WTC11 (cell line): ENCODE measurements at regions not wholly inside any gene's neighbourhood (a gene's known extent, or its start where the extent isn't known, plus 50 kb on each side); places are given as distances from the start of the nearest gene placed in this dataset.

Source experiments
- ATAC-seq: fragments of 200-7000 bp; cut with Tn5 transposase; 2 replicates; pipeline ENCODE4 v1.10.0; 2021; ENCODE audit warnings: mild to moderate bottlenecking, moderate library complexity
- CTCF ChIA-PET: fragments of 300-600 bp; sonication (Branson Sonifier 250); formaldehyde crosslinking; loops from one replicate; lab custom pipeline; 2021; ENCODE audit warnings: antibody characterized with exemption; lab: Charles Lee
- POLR2A ChIA-PET: fragments of 350-600 bp; sonication (Branson Sonifier 250); formaldehyde crosslinking; loops from one replicate; lab custom pipeline; 2021; ENCODE audit warnings: antibody characterized with exemption; lab: Charles Lee
- DNase-seq: peaks from one replicate; pipeline ENCODE4 v3.0.0; 2021; ENCODE audit warnings: low spot score
- H3K27ac Mint-ChIP-seq: 2 replicates; pipeline ENCODE4 v1.8.0; 2021; ENCODE audit warnings: mixed read lengths
- H3K27me3 Mint-ChIP-seq: 2 replicates; pipeline ENCODE4 v1.8.0; 2021; ENCODE audit warnings: low read depth, mild to moderate bottlenecking, moderate library complexity, mixed read lengths
- H3K36me3 Mint-ChIP-seq: 2 replicates; pipeline ENCODE4 v1.8.0; 2021; ENCODE audit warnings: mixed read lengths
- H3K4me1 Mint-ChIP-seq: 2 replicates; pipeline ENCODE4 v1.8.0; 2022; ENCODE audit warnings: mixed read lengths
- H3K4me3 Mint-ChIP-seq: 2 replicates; pipeline ENCODE4 v1.8.0; 2021; ENCODE audit warnings: mild to moderate bottlenecking, moderate library complexity, mixed read lengths
- H3K9me3 Mint-ChIP-seq: 2 replicates; pipeline ENCODE4 v1.8.0; 2021; ENCODE audit warnings: mixed read lengths
- GABPB1 ChIP-seq: sonication (generic); formaldehyde crosslinking; IDR thresholded peaks from 2 replicates; pipeline ENCODE4 v1.8.1; 2023; ENCODE audit warnings: mild to moderate bottlenecking, missing genetic modification reagents
- MYBL2 ChIP-seq: sonication (generic); formaldehyde crosslinking; IDR thresholded peaks from 2 replicates; pipeline ENCODE4 v1.8.1; 2023; ENCODE audit warnings: mild to moderate bottlenecking, moderate library complexity, missing genetic modification reagents
- RELA ChIP-seq: sonication (generic); formaldehyde crosslinking; IDR thresholded peaks from 2 replicates; pipeline ENCODE4 v1.8.1; 2022; ENCODE audit warnings: missing genetic modification reagents, mild to moderate bottlenecking, borderline replicate concordance
- ZBTB43 ChIP-seq: sonication (generic); formaldehyde crosslinking; IDR thresholded peaks from 2 replicates; pipeline ENCODE4 v1.8.1; 2023; ENCODE audit warnings: mild to moderate bottlenecking, missing genetic modification reagents
- ZNF219 ChIP-seq: sonication (generic); formaldehyde crosslinking; IDR thresholded peaks from 2 replicates; pipeline ENCODE4 v1.8.0; 2023; ENCODE audit warnings: missing genetic modification reagents, mild to moderate bottlenecking, borderline replicate concordance
- ZNF317 ChIP-seq: sonication (generic); formaldehyde crosslinking; IDR thresholded peaks from 2 replicates; pipeline ENCODE4 v1.8.1; 2023; ENCODE audit warnings: low read depth, mild to moderate bottlenecking, moderate library complexity, missing genetic modification reagents, borderline replicate concordance
- ZNF416 ChIP-seq: fragments of 250-450 bp; sonication (Bioruptor Pico); IDR thresholded peaks from 2 replicates; pipeline ENCODE4 v1.9.0; 2021; ENCODE audit warnings: mild to moderate bottlenecking, inconsistent platforms
- TF ChIP-seq, protein P1 (sequence below): fragments of 250-450 bp; sonication (Bioruptor Pico); IDR thresholded peaks from 2 replicates; pipeline ENCODE4 v2.1.2; 2022; ENCODE audit warnings: mild to moderate bottlenecking, moderate library complexity
- TF ChIP-seq, protein P2 (sequence below): sonication (generic); formaldehyde crosslinking; conservative IDR thresholded peaks from 2 replicates; pipeline ENCODE4 v1.8.1; 2023; ENCODE audit warnings: mild to moderate bottlenecking, low read depth, missing genetic modification reagents, moderate library complexity
- TF ChIP-seq, protein P3 (sequence below): fragments of 250-450 bp; sonication (Bioruptor Pico); conservative IDR thresholded peaks from 2 replicates; pipeline ENCODE4 v1.9.0; 2021; ENCODE audit warnings: mild to moderate bottlenecking
- TF ChIP-seq, protein P4 (sequence below): fragments of 250-450 bp; sonication (Bioruptor Pico); IDR thresholded peaks from 2 replicates; pipeline ENCODE4 v1.9.0; 2021; ENCODE audit warnings: mild to moderate bottlenecking

DNA sequence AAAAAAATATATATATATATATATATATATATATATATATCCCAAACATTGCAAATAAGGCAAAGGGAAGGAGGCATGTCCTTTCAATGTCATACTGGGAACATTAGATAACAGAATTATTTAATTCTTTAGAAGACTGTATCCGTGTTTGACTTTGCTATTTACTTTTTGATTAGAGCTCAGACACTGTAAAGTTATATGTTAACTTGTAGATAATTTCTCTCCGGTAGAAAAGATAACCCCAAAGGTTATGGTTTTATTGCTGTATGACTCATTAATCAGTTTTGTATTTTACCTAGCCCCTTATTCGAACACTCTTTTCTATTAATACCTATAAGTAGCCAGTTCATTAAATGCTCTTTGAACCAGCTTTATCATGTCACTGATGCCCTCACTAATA is 150.6 kb upstream of the DUSP21 start:
- H3K36me3 Mint-ChIP-seq, result no peaks in the 10 kb centered on the region
- H3K4me3 Mint-ChIP-seq, result no peak overlapping the region
- H3K4me1 Mint-ChIP-seq, result no peaks in the 10 kb centered on the region
- no peaks in the 10 kb centered on the region for H3K27me3 Mint-ChIP-seq
- DNase-seq (no peak), ATAC-seq (no peak)
- no peaks in the 10 kb centered on the region for H3K9me3 Mint-ChIP-seq
- CTCF ChIA-PET, result no interaction called here
- no peak overlapping the region for H3K27ac Mint-ChIP-seq
- POLR2A ChIA-PET, result no interaction called here
- TF ChIP-seq GABPB1 (CRISPR knock-in tag), result no peak
- no peak for TF ChIP-seq MYBL2 (CRISPR knock-in tag)
- TF ChIP-seq ZBTB43 (CRISPR knock-in tag), result no peak
- TF ChIP-seq, protein P1, sequence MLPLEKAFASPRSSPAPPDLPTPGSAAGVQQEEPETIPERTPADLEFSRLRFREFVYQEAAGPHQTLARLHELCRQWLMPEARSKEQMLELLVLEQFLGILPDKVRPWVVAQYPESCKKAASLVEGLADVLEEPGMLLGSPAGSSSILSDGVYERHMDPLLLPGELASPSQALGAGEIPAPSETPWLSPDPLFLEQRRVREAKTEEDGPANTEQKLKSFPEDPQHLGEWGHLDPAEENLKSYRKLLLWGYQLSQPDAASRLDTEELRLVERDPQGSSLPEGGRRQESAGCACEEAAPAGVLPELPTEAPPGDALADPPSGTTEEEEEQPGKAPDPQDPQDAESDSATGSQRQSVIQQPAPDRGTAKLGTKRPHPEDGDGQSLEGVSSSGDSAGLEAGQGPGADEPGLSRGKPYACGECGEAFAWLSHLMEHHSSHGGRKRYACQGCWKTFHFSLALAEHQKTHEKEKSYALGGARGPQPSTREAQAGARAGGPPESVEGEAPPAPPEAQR (CRISPR knock-in tag), result no peak
- no peak for TF ChIP-seq ZNF219 (CRISPR knock-in tag)
- TF ChIP-seq, protein P2, sequence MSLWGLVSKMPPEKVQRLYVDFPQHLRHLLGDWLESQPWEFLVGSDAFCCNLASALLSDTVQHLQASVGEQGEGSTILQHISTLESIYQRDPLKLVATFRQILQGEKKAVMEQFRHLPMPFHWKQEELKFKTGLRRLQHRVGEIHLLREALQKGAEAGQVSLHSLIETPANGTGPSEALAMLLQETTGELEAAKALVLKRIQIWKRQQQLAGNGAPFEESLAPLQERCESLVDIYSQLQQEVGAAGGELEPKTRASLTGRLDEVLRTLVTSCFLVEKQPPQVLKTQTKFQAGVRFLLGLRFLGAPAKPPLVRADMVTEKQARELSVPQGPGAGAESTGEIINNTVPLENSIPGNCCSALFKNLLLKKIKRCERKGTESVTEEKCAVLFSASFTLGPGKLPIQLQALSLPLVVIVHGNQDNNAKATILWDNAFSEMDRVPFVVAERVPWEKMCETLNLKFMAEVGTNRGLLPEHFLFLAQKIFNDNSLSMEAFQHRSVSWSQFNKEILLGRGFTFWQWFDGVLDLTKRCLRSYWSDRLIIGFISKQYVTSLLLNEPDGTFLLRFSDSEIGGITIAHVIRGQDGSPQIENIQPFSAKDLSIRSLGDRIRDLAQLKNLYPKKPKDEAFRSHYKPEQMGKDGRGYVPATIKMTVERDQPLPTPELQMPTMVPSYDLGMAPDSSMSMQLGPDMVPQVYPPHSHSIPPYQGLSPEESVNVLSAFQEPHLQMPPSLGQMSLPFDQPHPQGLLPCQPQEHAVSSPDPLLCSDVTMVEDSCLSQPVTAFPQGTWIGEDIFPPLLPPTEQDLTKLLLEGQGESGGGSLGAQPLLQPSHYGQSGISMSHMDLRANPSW (CRISPR knock-in tag), result no peak
- TF ChIP-seq, protein P3, sequence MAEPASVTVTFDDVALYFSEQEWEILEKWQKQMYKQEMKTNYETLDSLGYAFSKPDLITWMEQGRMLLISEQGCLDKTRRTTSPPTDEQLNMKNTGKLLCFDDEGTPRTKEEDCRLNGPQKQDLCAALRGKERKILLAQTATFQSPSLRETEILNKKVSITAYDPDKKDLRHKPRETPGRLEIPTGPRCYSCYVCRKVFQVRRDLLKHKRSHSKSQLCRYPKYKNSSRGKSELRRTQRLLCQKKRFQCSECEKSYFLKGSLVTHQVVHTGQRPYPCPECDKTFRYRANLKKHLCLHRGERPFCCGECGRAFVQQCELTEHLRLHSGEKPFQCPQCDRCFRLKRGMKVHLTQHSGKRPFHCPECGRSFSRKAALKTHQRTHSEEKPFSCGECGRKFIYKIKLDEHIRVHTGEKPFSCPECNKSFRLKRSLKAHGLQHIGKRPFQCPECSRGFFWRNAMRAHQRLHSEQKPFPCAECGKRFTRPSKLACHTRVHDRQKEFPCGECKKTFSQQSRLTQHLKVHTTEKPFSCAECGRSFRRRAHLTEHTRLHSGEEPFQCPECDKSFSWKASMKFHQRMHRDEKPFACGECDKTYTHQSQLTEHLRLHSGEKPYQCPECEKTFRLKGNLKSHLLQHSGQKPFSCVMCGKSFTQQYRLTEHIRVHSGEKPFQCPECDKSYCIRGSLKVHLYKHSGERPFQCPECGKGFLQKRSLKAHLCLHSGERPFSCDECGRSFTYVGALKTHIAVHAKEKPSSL (CRISPR knock-in tag), result no peak
- no peak for TF ChIP-seq RELA (CRISPR knock-in tag)
- TF ChIP-seq ZNF416 (CRISPR knock-in tag), result no peak
- TF ChIP-seq, protein P4, sequence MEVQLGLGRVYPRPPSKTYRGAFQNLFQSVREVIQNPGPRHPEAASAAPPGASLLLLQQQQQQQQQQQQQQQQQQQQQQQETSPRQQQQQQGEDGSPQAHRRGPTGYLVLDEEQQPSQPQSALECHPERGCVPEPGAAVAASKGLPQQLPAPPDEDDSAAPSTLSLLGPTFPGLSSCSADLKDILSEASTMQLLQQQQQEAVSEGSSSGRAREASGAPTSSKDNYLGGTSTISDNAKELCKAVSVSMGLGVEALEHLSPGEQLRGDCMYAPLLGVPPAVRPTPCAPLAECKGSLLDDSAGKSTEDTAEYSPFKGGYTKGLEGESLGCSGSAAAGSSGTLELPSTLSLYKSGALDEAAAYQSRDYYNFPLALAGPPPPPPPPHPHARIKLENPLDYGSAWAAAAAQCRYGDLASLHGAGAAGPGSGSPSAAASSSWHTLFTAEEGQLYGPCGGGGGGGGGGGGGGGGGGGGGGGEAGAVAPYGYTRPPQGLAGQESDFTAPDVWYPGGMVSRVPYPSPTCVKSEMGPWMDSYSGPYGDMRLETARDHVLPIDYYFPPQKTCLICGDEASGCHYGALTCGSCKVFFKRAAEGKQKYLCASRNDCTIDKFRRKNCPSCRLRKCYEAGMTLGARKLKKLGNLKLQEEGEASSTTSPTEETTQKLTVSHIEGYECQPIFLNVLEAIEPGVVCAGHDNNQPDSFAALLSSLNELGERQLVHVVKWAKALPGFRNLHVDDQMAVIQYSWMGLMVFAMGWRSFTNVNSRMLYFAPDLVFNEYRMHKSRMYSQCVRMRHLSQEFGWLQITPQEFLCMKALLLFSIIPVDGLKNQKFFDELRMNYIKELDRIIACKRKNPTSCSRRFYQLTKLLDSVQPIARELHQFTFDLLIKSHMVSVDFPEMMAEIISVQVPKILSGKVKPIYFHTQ (CRISPR knock-in tag), result no peak

- H3K4me1 Mint-ChIP-seq, result no peaks in the 10 kb centered on the region
- H3K36me3 Mint-ChIP-seq, result no peaks in the 10 kb centered on the region
- no peak overlapping the region for H3K27ac Mint-ChIP-seq
- POLR2A ChIA-PET, result no interaction called here
- H3K27me3 Mint-ChIP-seq, result no peaks in the 10 kb centered on the region
- no peaks in the 10 kb centered on the region for H3K9me3 Mint-ChIP-seq
- DNase-seq, result no peak
- CTCF ChIA-PET, result no interaction called here
- no peak overlapping the region for H3K4me3 Mint-ChIP-seq
- no peak for TF ChIP-seq ZNF317 (CRISPR knock-in tag)
- no peak for ATAC-seq
These were observed 147.5 kb upstream of the FUNDC1 start for GRCh38 chrX:44690129-44690528.
